Adrenal gland (tissue), 9 donors: ENCODE measurements at regions not wholly inside any gene's neighbourhood (a gene's known extent, or its start where the extent isn't known, plus 50 kb on each side); places are given as distances from the start of the nearest gene placed in this dataset.
"Not testable (repeated sequence)": the region's sequence is repeated elsewhere in the genome, so short reads cannot be mapped to it uniquely, and the experiment has no call there.

Experiments used
- DNase-seq, 7 donors: peaks; one replicate each; pipeline ENCODE4 v3.0.0-alpha.2; 2019 to 2020
- H3K27ac ChIP-seq, 5 donors: fragments of 200-600 bp; sonication (generic) in 4 of 5; 1 replicate in 3 of 5; 2 replicates in 2 of 5; pipeline versions ENCODE4 v1.5.1 to v1.8.0; 2016 to 2020; ENCODE audit warnings: mild to moderate bottlenecking in 1 of 5
- H3K27me3 ChIP-seq: fragments of 200-600 bp; 2 replicates; pipeline ENCODE4 v1.8.0; 2021
- H3K36me3 ChIP-seq, 2 donors: fragments of 200-600 bp; replicated peaks in 1 of 2; 1 replicate in 1 of 2; 2 replicates in 1 of 2; pipeline versions ENCODE4 v1.5.1 to v1.8.0; 2018 to 2022
- H3K4me1 ChIP-seq, 2 donors: fragments of 200-600 bp; replicated peaks in 1 of 2; 1 replicate in 1 of 2; 2 replicates in 1 of 2; pipeline versions ENCODE4 v1.5.1 to v1.8.0; 2018 to 2021
- H3K4me3 ChIP-seq, 4 donors: fragments of 200-600 bp; sonication (generic) in 3 of 4; one replicate each; pipeline ENCODE4 v1.5.1; 2016 to 2018
- H3K9me3 ChIP-seq, 3 donors: fragments of 200-600 bp; sonication (generic) in 1 of 3; replicated peaks in 1 of 3; 1 replicate in 2 of 3; 2 replicates in 1 of 3; pipeline versions ENCODE4 v1.5.1 to v1.8.0; 2016 to 2021
- CTCF ChIP-seq, 6 experiments: fragments of 450-650 bp in 4 of 6; fragments of 200-600 bp in 2 of 6; sonication (generic) in 1 of 6; IDR thresholded peaks; 1 replicate in 5 of 6; 2 replicates in 1 of 6; pipeline versions ENCODE4 v1.5.1 to v1.8.0; 2016 to 2021; ENCODE audit warnings: antibody characterized with exemption in 6 of 6, mild to moderate bottlenecking in 2 of 6, moderate library complexity in 1 of 6
- POLR2A ChIP-seq, 2 donors: fragments of 450-650 bp; IDR thresholded peaks; one replicate each; pipeline ENCODE4 v1.6.1; 2017; ENCODE audit warnings: antibody characterized with exemption in 2 of 2, mild to moderate bottlenecking in 2 of 2, moderate library complexity in 1 of 2
- WGBS, 4 donors: extraction: QIAGEN DNeasy Blood & Tissue Kit in 2 of 4; methylation state at CpG; one replicate each; pipeline versions ENCODE4 v1.1.5 to v1.1.7; 2013 to 2017; 5-methylcytosine and 5-hydroxymethylcytosine counted together
- intact Hi-C, 2 donors: fragments of 100-400 bp; cut with DNase I; formaldehyde crosslinking; loops; one replicate each; pipeline versions ENCODE4 v1.14.1 to v1.15.0; 2022 to 2023
- donor health status: healthy with polysubstance abuse.
- donor health status: Bipolar disorder and iron deficiency.
- donor health status: DM: yes; HTN: yes; CAD: no.
- donor health status: DM: no; HTN: no; CAD: no.
- donor health status: DM: no; HTN: no; CAD: no.

GRCh38 chr21:9763306-9763705, 758.1 kb upstream of the TPTE start:
- Histone ChIP-seq H3K36me3 (no peaks in the 10 kb centered on the region), H3K4me1 (no peaks in the 10 kb centered on the region), H3K4me3 (no peak overlapping the region), H3K27ac (no peak overlapping the region), H3K9me3 (no peaks in the 10 kb centered on the region), H3K27me3 (no peaks in the 10 kb centered on the region)
- DNase-seq = peak in 1 of 7 donors; percentile 9
- no peak for TF ChIP-seq POLR2A (IDR thresholded peaks at IDR 0.05)
- no peak for TF ChIP-seq CTCF (IDR thresholded peaks at IDR 0.05)
- 61 to 66% (median 63%) methylated on average over 3 of the region's 3 CpGs for WGBS, 4 donors
- intact Hi-C loops = no loop called here

GRCh38 chr21:9763807-9764206, 757.6 kb upstream of the TPTE start:
- Histone ChIP-seq H3K36me3 (no peaks in the 10 kb centered on the region), H3K9me3 (no peaks in the 10 kb centered on the region), H3K4me1 (no peaks in the 10 kb centered on the region), H3K27ac (no peak overlapping the region), H3K27me3 (no peaks in the 10 kb centered on the region), H3K4me3 (no peak overlapping the region)
- intact Hi-C loops = no loop called here
- no peak for DNase-seq
- 51 to 59% (median 55%) methylated on average over 4 of the region's 4 CpGs for WGBS, 4 donors
- TF ChIP-seq POLR2A (IDR thresholded peaks at IDR 0.05) (no peak), CTCF (IDR thresholded peaks at IDR 0.05) (no peak)

GRCh38 chr21:9764294-9764693, 757.1 kb upstream of the TPTE start:
- H3K27ac ChIP-seq, intact Hi-C loops, H3K27me3 ChIP-seq, H3K9me3 ChIP-seq, DNase-seq, H3K4me3 ChIP-seq, H3K4me1 ChIP-seq, H3K36me3 ChIP-seq: not testable (repeated sequence)
- WGBS, 4 donors = 62 to 73% (median 64%) methylated on average over 6 of the region's 6 CpGs

- H3K27ac ChIP-seq, H3K27me3 ChIP-seq, H3K9me3 ChIP-seq, intact Hi-C loops, H3K4me1 ChIP-seq, DNase-seq, H3K4me3 ChIP-seq, H3K36me3 ChIP-seq: not testable (repeated sequence)
- 30 to 42% (median 34%) methylated on average over 1 of the region's 1 CpG for WGBS, 4 donors
Measured at GRCh38 chr21:9765538-9765937, 755.8 kb upstream of the TPTE start.

- intact Hi-C loops, H3K4me3 ChIP-seq, H3K36me3 ChIP-seq, H3K27me3 ChIP-seq, H3K4me1 ChIP-seq, H3K27ac ChIP-seq, DNase-seq, H3K9me3 ChIP-seq: not testable (repeated sequence)
- WGBS, 4 donors = 65 to 72% (median 69%) methylated on average over 19 of the region's 19 CpGs
Measured at GRCh38 chr21:9766890-9767591, 754.3 kb upstream of the TPTE start.
